AG08396 (cell line): ENCODE measurements at regions not wholly inside any gene's neighbourhood (a gene's known extent, or its start where the extent isn't known, plus 50 kb on each side); places are given as distances from the start of the nearest gene placed in this dataset.
"Not testable (repeated sequence)": the region's sequence is repeated elsewhere in the genome, so short reads cannot be mapped to it uniquely, and the experiment has no call there.

Experiments
- DNase-seq: peaks from one replicate; pipeline ENCODE4 v3.0.0; 2012; ENCODE audit warnings: low spot score, mixed read lengths

DNA sequence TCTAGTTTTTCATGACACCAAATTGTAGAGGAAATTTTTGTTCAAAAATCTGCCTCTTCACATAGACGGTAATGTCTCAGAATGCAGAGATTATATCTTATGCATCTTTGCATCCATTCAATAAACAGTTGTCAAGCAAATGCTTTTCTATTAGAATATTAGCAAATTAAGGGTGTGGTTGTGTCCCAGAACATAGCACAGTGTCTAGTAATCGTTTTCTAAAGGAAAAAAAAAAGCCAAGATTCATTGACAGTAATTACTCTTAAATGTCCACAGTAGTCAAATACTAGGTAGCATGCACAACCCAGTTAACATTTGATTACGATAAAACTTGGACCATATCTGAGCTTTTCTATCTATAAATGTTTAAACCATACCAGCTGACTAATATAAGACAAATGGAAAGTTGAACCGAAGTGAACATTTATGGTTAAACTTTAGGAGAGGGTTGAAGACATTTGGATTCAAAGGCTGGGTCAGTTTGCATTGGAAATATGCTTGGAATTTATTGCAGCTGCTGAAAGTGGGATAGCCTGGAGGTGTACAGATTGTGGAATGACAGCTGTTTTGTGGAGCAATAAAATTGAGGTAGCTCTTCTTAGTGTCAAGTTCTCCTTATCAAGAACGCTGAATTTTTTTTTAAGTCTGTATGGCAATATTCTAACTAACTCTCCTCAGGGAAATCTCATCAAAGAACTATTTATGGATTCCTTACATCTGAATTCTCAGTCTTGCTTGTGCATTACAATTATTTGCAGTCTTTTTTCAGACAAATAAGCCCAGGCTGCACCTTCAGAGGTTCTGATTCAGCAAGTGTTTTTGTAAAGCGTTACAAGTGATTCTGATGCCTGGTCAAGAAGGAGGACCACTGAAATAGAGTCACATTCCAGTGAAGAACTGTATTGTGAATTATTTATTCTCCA is 66.7 kb upstream of the ATP2B1 start:
- DNase-seq: no peak

DNA sequence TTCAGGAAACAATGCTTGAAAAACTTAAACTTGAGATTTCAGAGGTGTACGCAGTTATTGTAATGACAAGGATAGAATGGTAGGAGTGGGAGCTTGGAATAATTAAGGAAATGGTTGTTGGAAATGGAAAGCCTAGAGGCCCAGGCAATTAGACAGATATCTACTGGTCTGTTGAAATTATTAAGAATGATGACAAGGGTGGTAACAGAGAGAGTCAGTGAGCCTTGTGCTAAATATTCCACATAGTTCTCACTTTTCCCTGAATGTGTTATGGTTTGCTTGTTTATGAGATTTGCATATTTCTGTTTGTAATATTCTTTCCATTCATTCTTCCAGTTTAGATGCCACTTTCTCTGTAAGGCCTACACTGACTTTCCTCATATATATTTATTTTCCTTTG is 66.0 kb upstream of the ATP2B1 start:
- DNase-seq: no peak

DNA sequence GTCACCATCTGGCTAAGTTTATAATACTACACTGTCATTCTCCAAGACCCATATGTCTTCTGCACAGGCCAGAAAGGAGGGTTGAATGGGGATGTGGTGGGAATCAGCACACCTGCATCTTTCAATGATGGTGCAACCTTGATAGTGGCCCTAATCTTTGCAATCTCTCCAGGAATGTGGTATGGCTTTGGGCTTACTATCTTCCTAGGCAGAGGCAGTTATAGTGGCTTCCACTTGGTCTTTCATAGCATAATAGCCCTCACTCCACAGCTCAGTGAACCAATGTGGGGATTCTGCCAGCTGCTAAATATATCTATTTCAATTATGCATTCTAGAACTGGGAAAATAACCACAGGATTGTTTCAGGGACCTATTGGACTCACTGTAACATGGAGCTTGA is 61.8 kb upstream of the ATP2B1 start:
- no peak for DNase-seq

DNA sequence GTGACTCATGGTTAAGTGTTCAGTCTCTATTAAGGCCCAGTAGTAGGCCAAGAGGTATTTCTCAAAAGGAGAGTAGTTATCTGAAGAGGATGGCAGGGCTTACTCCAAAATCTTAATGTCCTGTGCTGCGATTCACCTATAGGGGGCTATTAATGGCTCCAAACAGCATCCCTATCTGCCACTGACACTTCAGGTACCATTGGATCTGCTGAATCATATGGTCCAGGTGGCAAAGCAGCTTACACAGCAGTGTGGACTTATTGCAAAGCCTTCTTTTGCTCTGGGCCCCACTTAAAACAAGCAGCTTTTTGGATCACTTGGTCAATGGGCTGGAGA is 60.8 kb upstream of the ATP2B1 start:
- DNase-seq: no peak

DNA sequence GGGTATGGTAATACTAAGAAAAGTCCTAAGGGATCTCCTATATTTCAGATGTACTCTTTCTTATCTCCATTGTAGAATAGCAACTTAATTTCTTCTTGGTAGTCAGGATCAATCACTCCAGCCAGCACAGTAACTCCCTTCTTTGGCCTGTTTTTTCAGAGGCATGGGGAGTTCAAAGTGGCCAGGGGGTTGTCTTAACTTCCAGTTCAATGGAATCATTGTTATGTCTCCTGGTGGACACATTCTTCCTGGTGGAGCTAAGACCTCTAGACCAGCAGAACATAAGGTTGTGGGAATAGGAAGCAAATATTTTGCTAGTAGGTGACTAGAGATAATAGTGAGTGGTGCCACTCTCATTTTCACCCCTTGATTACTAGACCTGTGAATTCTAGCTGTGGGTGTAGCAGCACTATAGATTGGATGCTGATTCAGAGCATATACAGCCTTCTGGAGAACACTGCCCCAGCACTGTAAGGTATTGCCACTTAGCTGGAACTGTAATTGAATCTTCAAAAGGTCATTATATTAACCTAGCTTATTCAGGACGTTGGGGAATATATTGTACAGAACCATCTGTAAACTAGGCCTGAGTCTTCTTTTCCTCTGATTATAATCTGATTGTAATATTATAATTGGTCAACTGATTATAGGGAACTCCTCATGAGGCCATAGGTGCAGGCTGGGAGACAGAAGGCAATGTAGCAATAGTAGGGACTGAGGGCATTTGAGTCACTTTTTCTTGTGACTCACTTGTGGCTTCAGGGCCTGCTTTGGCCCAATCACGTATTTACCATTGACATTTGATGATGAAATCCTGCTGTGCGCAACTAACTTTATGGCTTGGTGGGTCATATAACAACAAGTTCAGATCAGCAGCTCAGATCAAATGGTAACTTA is 60.2 kb upstream of the ATP2B1 start:
- peak; percentile 68 for DNase-seq

DNA sequence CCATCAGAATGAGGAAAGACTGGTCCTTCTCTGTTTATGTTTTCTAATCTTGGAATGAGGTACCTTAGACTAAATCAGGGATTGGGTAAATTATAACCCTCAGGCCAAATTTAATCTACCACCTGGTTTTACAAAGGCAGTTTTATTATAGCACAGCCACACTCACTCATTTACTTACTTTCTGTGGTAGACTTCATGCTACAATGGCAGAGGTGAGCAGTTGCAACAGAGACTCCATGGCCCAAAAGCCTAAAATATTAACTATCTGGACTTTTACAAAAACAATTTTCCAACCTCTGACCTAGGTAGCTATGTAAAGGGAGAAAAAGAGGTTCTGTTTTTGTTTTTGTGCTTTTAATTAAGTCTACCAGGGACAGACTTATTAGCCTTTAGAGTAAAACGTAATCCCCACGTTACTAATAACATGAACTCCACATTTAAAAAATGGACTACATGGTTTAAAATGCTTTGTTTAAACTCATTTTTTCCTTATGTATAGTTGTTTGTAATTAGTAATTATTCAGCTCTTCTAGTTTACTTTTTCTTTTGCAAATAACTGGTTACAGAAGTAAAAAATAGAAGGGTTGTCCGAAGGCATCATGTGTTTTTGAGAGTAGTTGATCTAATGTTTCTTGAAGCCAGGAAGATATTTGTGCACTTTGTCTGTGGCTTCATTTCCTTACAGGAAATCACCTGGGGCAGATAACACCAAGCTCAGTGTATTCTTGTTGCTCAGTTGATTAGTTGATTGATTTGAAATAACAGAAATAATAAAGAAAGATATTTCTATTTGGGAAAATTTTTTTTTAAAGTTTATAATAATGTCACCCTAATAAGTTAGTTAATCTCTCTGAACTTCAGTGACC is 57.6 kb upstream of the ATP2B1 start:
- DNase-seq: no peak

DNA sequence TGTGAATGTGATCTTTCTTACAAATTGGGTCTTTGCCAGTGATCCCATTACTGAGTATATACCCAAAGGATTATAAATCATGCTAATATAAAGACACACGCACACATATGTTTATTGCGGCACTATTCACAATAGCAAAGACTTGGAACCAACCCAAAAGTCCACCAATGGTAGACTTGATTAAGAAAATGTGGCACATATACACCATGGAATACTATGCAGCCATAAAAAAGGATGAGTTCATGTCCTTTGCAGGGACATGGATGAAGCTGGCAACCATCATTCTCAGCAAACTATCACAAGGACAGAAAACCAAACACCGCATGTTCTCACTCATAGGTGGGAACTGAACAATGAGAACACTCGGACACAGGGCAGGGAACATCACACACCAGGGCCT is 55.5 kb upstream of the ATP2B1 start:
- not testable (repeated sequence) for DNase-seq

DNA sequence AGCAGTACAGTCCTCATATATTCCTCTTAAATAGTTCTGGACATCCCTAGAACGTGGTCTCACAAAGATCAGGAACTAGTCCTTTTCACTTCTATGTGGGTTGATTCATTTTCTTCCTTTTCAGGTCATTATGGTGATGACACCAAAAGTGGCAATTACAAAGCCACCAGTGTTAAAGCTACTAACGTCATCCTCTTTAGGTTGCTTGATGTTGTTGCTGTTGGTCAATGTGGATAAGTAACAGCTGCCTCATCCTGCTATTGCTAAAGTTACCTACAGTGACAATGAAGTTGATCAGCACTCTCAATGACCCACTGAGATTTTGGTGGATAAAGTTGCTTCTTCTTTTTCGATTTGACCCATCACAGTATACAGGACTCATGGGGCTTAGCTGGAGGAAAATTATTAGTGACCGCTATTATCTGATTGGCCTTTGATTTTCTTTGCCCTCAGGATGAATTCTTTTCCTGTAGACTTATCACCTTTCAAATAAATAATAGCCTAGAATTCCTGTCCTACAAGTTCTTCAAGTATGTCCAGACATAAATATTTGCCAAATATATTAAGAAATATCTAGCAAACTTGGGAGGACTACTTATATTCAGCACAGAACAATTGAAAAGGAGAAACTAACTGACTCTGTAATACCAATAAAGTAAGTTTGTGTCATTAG is 54.0 kb upstream of the ATP2B1 start:
- DNase-seq: no peak

DNA sequence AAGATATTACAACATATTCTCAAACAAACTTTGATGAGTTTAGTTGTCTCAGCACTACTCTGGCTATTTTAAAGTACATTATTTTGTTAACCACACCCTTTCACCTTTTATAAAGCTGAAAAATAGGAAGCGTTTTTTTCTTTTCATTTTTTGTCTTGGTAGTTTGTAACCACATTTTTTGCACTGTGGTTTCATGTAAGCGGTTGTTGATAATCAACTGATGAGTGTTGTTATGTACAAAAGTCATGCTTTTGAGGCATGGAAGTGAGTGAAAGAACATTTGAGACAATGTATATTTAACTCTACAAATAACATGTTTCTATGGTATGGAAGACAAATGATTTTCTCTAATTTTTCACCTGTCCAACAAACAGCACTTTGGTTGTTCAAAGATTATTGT is 52.1 kb upstream of the ATP2B1 start:
- no peak for DNase-seq
